Loucy (cell line): ENCODE measurements at regions not wholly inside any gene's neighbourhood (a gene's known extent, or its start where the extent isn't known, plus 50 kb on each side); places are given as distances from the start of the nearest gene placed in this dataset.

Source experiments
- H2AFZ ChIP-seq: fragments of 200-600 bp; sonication (generic); 2 replicates; pipeline ENCODE4 v1.6.0; 2016; ENCODE audit warnings: antibody characterized with exemption, mild to moderate bottlenecking, low read length, moderate library complexity
- H3F3A ChIP-seq: fragments of 200-600 bp; 2 replicates; pipeline ENCODE4 v1.6.0; 2016; ENCODE audit warnings: antibody characterized with exemption, low read depth, mild to moderate bottlenecking
- H3K27me3 ChIP-seq: fragments of 200-600 bp; sonication (generic); 2 replicates; pipeline ENCODE4 v1.6.1; 2014; ENCODE audit warnings: low read length, mild to moderate bottlenecking; ENCODE audit not compliant: insufficient read depth, poor library complexity, severe bottlenecking
- H3K36me3 ChIP-seq: fragments of 200-600 bp; sonication (generic); 2 replicates; pipeline ENCODE4 v1.6.1; 2016; ENCODE audit warnings: low read length; ENCODE audit not compliant: insufficient read depth
- H3K4me1 ChIP-seq: fragments of 200-600 bp; sonication (generic); 2 replicates; pipeline ENCODE4 v1.5.1; 2014; ENCODE audit warnings: low read length, mild to moderate bottlenecking; ENCODE audit not compliant: insufficient read depth, poor library complexity, severe bottlenecking
- H3K4me2 ChIP-seq: fragments of 200-600 bp; sonication (generic); 2 replicates; pipeline ENCODE4 v1.6.0; 2014; ENCODE audit warnings: antibody characterized with exemption, low read length, low read depth, mild to moderate bottlenecking; ENCODE audit not compliant: poor library complexity, severe bottlenecking
- H3K4me3 ChIP-seq: fragments of 200-600 bp; sonication (generic); 2 replicates; pipeline ENCODE4 v1.5.1; 2014; ENCODE audit warnings: low read length, mild to moderate bottlenecking, mixed read lengths; ENCODE audit not compliant: poor library complexity, severe bottlenecking
- H3K79me2 ChIP-seq: fragments of 200-600 bp; sonication (generic); 2 replicates; pipeline ENCODE4 v1.6.1; 2014; ENCODE audit warnings: low read length; ENCODE audit not compliant: insufficient read depth
- H3K9ac ChIP-seq: fragments of 200-600 bp; sonication (generic); 2 replicates; pipeline ENCODE4 v1.6.0; 2014; ENCODE audit warnings: mild to moderate bottlenecking, low read depth, low read length, moderate library complexity; ENCODE audit not compliant: poor library complexity, severe bottlenecking
- H3K9me2 ChIP-seq: fragments of 200-600 bp; sonication (generic); replicated peaks from 2 replicates; pipeline ENCODE4 v1.6.1; 2016; ENCODE audit warnings: low read depth, low read length, mixed read lengths
- H3K9me3 ChIP-seq: fragments of 200-600 bp; sonication (generic); 2 replicates; pipeline ENCODE4 v1.6.1; 2014; ENCODE audit warnings: mild to moderate bottlenecking, antibody characterized with exemption, low read length, low read depth; ENCODE audit not compliant: insufficient read depth
- H4K20me1 ChIP-seq: fragments of 200-600 bp; sonication (generic); 2 replicates; pipeline ENCODE4 v1.6.0; 2014; ENCODE audit warnings: antibody characterized with exemption, low read length, mild to moderate bottlenecking; ENCODE audit not compliant: insufficient read depth, poor library complexity, severe bottlenecking
- EZH2phosphoT487 ChIP-seq: fragments of 200-600 bp; IDR thresholded peaks from 2 replicates; pipeline ENCODE4 v1.6.1; 2018; ENCODE audit warnings: antibody characterized with exemption, mild to moderate bottlenecking, moderate library complexity, borderline replicate concordance
- TF ChIP-seq, protein P1 (sequence below): fragments of 200-600 bp; sonication (generic); conservative IDR thresholded peaks from 2 replicates; pipeline ENCODE4 v1.5.1; 2014; ENCODE audit warnings: mild to moderate bottlenecking, antibody characterized with exemption, low read length

DNA sequence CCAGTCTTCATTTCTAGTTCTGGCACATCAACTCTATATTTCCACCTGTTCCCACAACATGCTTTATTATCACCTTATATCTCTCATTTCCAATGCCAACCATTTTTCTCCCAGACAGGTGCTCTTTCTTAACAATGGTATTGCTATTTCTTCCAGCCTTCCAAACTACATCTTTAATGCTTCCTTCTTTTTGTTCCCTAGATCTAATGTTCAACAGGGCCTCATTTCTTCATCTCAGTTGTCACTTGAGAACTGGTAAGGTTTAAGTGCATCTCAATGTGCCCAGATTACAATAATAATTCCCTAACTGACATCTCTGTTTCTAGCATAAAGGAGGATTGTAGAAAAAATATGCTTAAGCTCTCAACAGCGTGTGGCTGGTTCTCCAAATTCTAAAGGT is 272.6 kb downstream of the COX7C start:
- peaks cover 3% of the 10 kb centered on the region for H3K4me1 ChIP-seq
- H3F3A ChIP-seq: no peaks in the 10 kb centered on the region
- H3K9ac ChIP-seq: no peak overlapping the region
- TF ChIP-seq, protein P1, sequence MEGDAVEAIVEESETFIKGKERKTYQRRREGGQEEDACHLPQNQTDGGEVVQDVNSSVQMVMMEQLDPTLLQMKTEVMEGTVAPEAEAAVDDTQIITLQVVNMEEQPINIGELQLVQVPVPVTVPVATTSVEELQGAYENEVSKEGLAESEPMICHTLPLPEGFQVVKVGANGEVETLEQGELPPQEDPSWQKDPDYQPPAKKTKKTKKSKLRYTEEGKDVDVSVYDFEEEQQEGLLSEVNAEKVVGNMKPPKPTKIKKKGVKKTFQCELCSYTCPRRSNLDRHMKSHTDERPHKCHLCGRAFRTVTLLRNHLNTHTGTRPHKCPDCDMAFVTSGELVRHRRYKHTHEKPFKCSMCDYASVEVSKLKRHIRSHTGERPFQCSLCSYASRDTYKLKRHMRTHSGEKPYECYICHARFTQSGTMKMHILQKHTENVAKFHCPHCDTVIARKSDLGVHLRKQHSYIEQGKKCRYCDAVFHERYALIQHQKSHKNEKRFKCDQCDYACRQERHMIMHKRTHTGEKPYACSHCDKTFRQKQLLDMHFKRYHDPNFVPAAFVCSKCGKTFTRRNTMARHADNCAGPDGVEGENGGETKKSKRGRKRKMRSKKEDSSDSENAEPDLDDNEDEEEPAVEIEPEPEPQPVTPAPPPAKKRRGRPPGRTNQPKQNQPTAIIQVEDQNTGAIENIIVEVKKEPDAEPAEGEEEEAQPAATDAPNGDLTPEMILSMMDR: no peak
- TF ChIP-seq EZH2phosphoT487: no peak
- no peak overlapping the region for H3K4me3 ChIP-seq
- no peaks in the 10 kb centered on the region for H3K79me2 ChIP-seq
- H2AFZ ChIP-seq: no peak overlapping the region
- no peak overlapping the region for H3K4me2 ChIP-seq
- no peaks in the 10 kb centered on the region for H4K20me1 ChIP-seq
- H3K9me2 ChIP-seq: no peaks in the 10 kb centered on the region
- H3K9me3 ChIP-seq: no peaks in the 10 kb centered on the region
- H3K27me3 ChIP-seq: no peaks in the 10 kb centered on the region
- no peaks in the 10 kb centered on the region for H3K36me3 ChIP-seq

DNA sequence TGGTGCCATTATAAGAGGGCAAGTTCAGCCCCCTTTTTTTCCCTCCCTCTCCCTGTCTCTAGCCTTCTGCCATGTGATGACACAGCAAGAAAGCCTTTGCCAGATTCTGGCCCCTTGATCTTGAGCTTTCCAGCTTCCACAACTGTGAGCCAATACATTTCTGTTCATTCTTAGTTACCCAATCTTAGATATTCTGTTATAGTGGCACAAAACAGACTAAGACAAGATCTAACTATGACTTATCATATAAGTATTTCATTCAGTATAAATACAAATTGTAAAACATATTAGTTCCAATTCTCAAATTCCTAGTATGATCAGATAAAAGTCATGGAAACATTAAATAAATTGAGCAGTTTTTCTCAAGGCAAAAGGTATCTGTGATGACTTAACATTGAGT is 276.3 kb downstream of the COX7C start:
- Histone ChIP-seq H2AFZ (no peak overlapping the region), H3K36me3 (no peaks in the 10 kb centered on the region), H3K27me3 (no peaks in the 10 kb centered on the region), H4K20me1 (no peaks in the 10 kb centered on the region), H3K79me2 (no peaks in the 10 kb centered on the region), H3K9ac (no peak overlapping the region), H3K9me3 (no peaks in the 10 kb centered on the region), H3K4me3 (no peak overlapping the region), H3K4me1 (no peaks in the 10 kb centered on the region), H3K4me2 (no peak overlapping the region), H3F3A (no peaks in the 10 kb centered on the region), H3K9me2 (no peaks in the 10 kb centered on the region)
- TF ChIP-seq EZH2phosphoT487: no peak
- TF ChIP-seq, protein P1: no peak

DNA sequence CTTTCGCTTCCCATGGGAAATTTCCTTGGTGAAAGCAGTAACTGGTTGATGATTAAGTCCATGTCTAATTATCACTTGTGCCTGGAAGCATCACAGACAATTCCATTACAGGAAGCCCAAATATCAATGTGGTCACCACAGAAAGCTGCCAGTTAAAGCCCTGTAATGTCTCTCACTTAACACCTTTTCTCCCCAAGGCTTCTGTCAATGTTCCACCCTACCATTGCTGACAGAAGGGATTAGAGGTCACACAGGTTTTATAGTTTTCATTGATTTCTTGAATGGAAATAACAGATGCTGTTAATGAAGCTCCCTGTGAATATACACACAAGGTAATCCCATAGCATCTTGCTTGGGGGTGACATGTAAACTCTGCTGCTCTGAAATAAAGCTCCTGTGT is 279.2 kb downstream of the COX7C start:
- Histone ChIP-seq H3K9me2 (no peaks in the 10 kb centered on the region), H3K4me3 (no peak overlapping the region), H3K4me1 (no peaks in the 10 kb centered on the region), H3K4me2 (no peak overlapping the region), H3K79me2 (no peaks in the 10 kb centered on the region), H4K20me1 (no peaks in the 10 kb centered on the region), H3K9me3 (no peaks in the 10 kb centered on the region), H3K9ac (no peak overlapping the region), H3K36me3 (no peaks in the 10 kb centered on the region), H2AFZ (no peak overlapping the region), H3K27me3 (no peaks in the 10 kb centered on the region), H3F3A (no peaks in the 10 kb centered on the region)
- TF ChIP-seq EZH2phosphoT487: no peak
- TF ChIP-seq, protein P1: no peak
